ENCODE measurements at regions not wholly inside any gene's neighbourhood (a gene's known extent, or its start where the extent isn't known, plus 50 kb on each side); places are given as distances from the start of the nearest gene placed in this dataset.

DNA sequence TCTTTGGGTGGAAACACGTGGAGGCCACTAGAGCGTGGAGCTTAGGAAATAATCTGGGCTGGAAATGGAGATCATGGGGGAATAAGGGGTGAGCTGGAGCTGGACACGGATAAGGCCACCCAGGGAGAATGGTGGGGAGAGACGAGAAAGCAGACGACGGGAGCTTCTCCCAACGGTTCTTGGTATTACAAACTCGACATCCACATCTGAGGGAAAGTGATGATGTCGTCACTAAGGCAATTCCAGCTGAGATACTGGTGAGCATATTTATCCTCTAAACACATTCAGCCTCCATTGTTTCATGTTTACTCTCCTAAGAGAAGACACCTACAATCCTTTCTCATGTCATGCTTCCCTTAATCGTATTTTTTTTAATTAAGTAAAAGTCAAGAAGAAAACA, 50.2 kb upstream of the SNX9 start:
- no peak for DNase-seq (ENCODE audit: low spot score)

Measured in CD4-positive, alpha-beta T cell treated with Interleukin-15 for 4 hours (primary cell).